D721Med (cell line): ENCODE measurements at regions not wholly inside any gene's neighbourhood (a gene's known extent, or its start where the extent isn't known, plus 50 kb on each side); places are given as distances from the start of the nearest gene placed in this dataset.

ENCODE experiments used
- DNase-seq: peaks from one replicate; pipeline ENCODE4 v3.0.0; 2011; ENCODE audit warnings: low spot score; ENCODE audit not compliant: insufficient read length
- FAIRE-seq: peaks from 2 replicates; lab custom pipeline; 2011; peaks lifted over from hg19 to GRCh38; lab: Jason Lieb, UNC
- CTCF ChIP-seq: IDR thresholded peaks from 2 replicates; pipeline ENCODE4 v1.5.1; 2012; ENCODE audit warnings: mild to moderate bottlenecking, control low read depth; ENCODE audit not compliant: insufficient read depth; ENCODE audit errors: missing control alignments

- FAIRE-seq: no peak
- no peak for DNase-seq
- no peak for TF ChIP-seq CTCF
Measured at GRCh38 chr9:107994648-107995047, 505.1 kb upstream of the KLF4 start.

GRCh38 chr9:107992271-107992670 lies 502.7 kb upstream of the KLF4 start:
- DNase-seq: no peak
- TF ChIP-seq CTCF: no peak
- no peak for FAIRE-seq

- no peak for FAIRE-seq
Measured at GRCh38 chr9:107991581-107991980, 502.0 kb upstream of the KLF4 start.

GRCh38 chr9:107989544-107989943 lies 500.0 kb upstream of the KLF4 start:
- FAIRE-seq: no peak
- no peak for TF ChIP-seq CTCF
- no peak for DNase-seq

More at GRCh38 chr9:107991581-107991980, 502.0 kb upstream of the KLF4 start:
- no peak for TF ChIP-seq CTCF
- no peak for DNase-seq

GRCh38 chr9:107989099-107989498 lies 499.5 kb upstream of the KLF4 start:
- DNase-seq (no peak), FAIRE-seq (no peak)
- TF ChIP-seq CTCF: no peak

GRCh38 chr9:107984956-107985355 lies 495.4 kb upstream of the KLF4 start:
- TF ChIP-seq CTCF: no peak
- no peak for FAIRE-seq
- no peak for DNase-seq

- DNase-seq (no peak), FAIRE-seq (no peak)
- no peak for TF ChIP-seq CTCF
Measured at GRCh38 chr9:107983762-107984161, 494.2 kb upstream of the KLF4 start.
